H1 (cell line): ENCODE measurements at regions not wholly inside any gene's neighbourhood (a gene's known extent, or its start where the extent isn't known, plus 50 kb on each side); places are given as distances from the start of the nearest gene placed in this dataset.

ENCODE experiments used
- CTCF ChIA-PET: fragments of 300-600 bp; sonication (Branson Sonifier 250); formaldehyde crosslinking; loops from one replicate; lab custom pipeline; 2021; ENCODE audit not compliant: partially characterized antibody; lab: Charles Lee
- POLR2A ChIA-PET: fragments of 300-600 bp; sonication (Branson Sonifier 250); formaldehyde crosslinking; loops from one replicate; lab custom pipeline; 2021; ENCODE audit warnings: inconsistent platforms; ENCODE audit not compliant: partially characterized antibody; lab: Charles Lee
- DNase-seq, 2 experiments: peaks; one replicate each; pipeline versions ENCODE4 v3.0.0 to v3.0.0-alpha.2; 2010 to 2022; ENCODE audit warnings: low spot score in 2 of 2, low read depth in 1 of 2, mixed read lengths in 1 of 2
- FAIRE-seq: peaks from 2 replicates; lab custom pipeline; 2011; peaks lifted over from hg19 to GRCh38; lab: Jason Lieb, UNC
- H2AFZ ChIP-seq: 2 replicates; pipeline ENCODE4 v1.8.1; 2012; ENCODE audit warnings: low read length, inconsistent platforms
- H2AK5ac ChIP-seq: 2 replicates; pipeline ENCODE4 v1.6.1; 2013; ENCODE audit warnings: low read depth, low read length
- H2BK120ac ChIP-seq: replicated peaks from 2 replicates; pipeline ENCODE3; 2013; ENCODE audit warnings: low read depth, low read length, inconsistent platforms
- H2BK12ac ChIP-seq: 2 replicates; pipeline ENCODE4 v1.6.1; 2013; ENCODE audit warnings: low read depth, low read length
- H2BK15ac ChIP-seq: 2 replicates; pipeline ENCODE4 v1.6.1; 2013; ENCODE audit warnings: low read length
- H2BK20ac ChIP-seq: 2 replicates; pipeline ENCODE4 v1.6.1; 2013; ENCODE audit warnings: low read length
- H2BK5ac ChIP-seq: 2 replicates; pipeline ENCODE4 v1.6.1; 2013; ENCODE audit warnings: low read depth, low read length
- H3K14ac ChIP-seq: 2 replicates; pipeline ENCODE4 v1.6.1; 2013; ENCODE audit warnings: inconsistent platforms; ENCODE audit not compliant: insufficient read length
- H3K18ac ChIP-seq: 2 replicates; pipeline ENCODE4 v1.6.1; 2013; ENCODE audit warnings: low read length; ENCODE audit errors: extremely low read depth
- H3K23ac ChIP-seq: 2 replicates; pipeline ENCODE4 v1.6.1; 2013; ENCODE audit warnings: inconsistent platforms; ENCODE audit not compliant: insufficient read length
- H3K23me2 ChIP-seq: 2 replicates; pipeline ENCODE4 v1.6.1; 2013; ENCODE audit warnings: low read depth, low read length
- H3K27ac ChIP-seq: 2 replicates; pipeline ENCODE4 v1.6.1; 2011; ENCODE audit warnings: low read depth, low read length, inconsistent platforms
- H3K27me3 ChIP-seq, 4 experiments: replicated peaks in 1 of 4; 1 replicate in 1 of 4; 2 replicates in 3 of 4; pipeline versions ENCODE4 v1.6.1 to v1.8.1; 2011 to 2013; ENCODE audit warnings: low read length in 3 of 4, mild to moderate bottlenecking in 3 of 4, inconsistent platforms in 2 of 4, mixed read lengths in 2 of 4, moderate library complexity in 1 of 4; ENCODE audit not compliant: control insufficient read depth in 3 of 4, insufficient read depth in 3 of 4; ENCODE audit errors: extremely low read depth in 1 of 4
- H3K36me3 ChIP-seq, 4 experiments: 2 replicates each; pipeline versions ENCODE4 v1.6.1 to v1.8.1; 2011 to 2013; ENCODE audit warnings: mild to moderate bottlenecking in 4 of 4, low read length in 3 of 4, moderate library complexity in 2 of 4, control low read depth in 1 of 4, inconsistent platforms in 1 of 4; ENCODE audit not compliant: insufficient read depth in 4 of 4, control insufficient read depth in 2 of 4
- H3K4ac ChIP-seq: replicated peaks from 2 replicates; pipeline ENCODE3; 2013; ENCODE audit warnings: low read length, low read depth, mixed read lengths, inconsistent platforms; ENCODE audit not compliant: insufficient read length
- H3K4me1 ChIP-seq, 4 experiments: replicated peaks in 1 of 4; 1 replicate in 1 of 4; 2 replicates in 3 of 4; pipeline versions ENCODE4 v1.6.1 to v1.8.1; 2011 to 2013; ENCODE audit warnings: low read length in 3 of 4, inconsistent platforms in 2 of 4, mixed read lengths in 1 of 4; ENCODE audit not compliant: insufficient read depth in 4 of 4, control insufficient read depth in 3 of 4
- H3K4me2 ChIP-seq, 2 experiments: 2 replicates each; pipeline versions ENCODE4 v1.6.1 to v1.8.1; 2011 to 2013; ENCODE audit warnings: low read depth in 2 of 2, low read length in 2 of 2, control low read depth in 1 of 2, inconsistent platforms in 1 of 2, mild to moderate bottlenecking in 1 of 2; ENCODE audit not compliant: insufficient read depth in 1 of 2
- H3K4me3 ChIP-seq, 4 experiments: fragments of 200-600, 300-600 bp in 1 of 4; sonication (generic), shearing (Covaris generic), sonication (Bioruptor Twin) in 1 of 4; 2 replicates each; pipeline versions ENCODE4 v1.5.1 to v1.8.1; 2011 to 2016; ENCODE audit warnings: low read length in 4 of 4, low read depth in 3 of 4, control low read depth in 2 of 4, inconsistent platforms in 2 of 4, mild to moderate bottlenecking in 2 of 4, mixed read lengths in 1 of 4, moderate library complexity in 1 of 4; ENCODE audit not compliant: insufficient read depth in 2 of 4; ENCODE audit errors: extremely low read depth in 1 of 4
- H3K56ac ChIP-seq: replicated peaks from 2 replicates; pipeline ENCODE3; 2013; ENCODE audit warnings: low read depth, mild to moderate bottlenecking, mixed read lengths, low read length, inconsistent platforms; ENCODE audit not compliant: insufficient read length
- H3K79me1 ChIP-seq: 2 replicates; pipeline ENCODE4 v1.6.1; 2013; ENCODE audit warnings: low read depth, low read length, control low read depth
- H3K79me2 ChIP-seq, 2 experiments: 2 replicates each; pipeline versions ENCODE4 v1.6.1 to v1.8.1; 2012 to 2013; ENCODE audit warnings: low read length in 2 of 2, mild to moderate bottlenecking in 2 of 2, inconsistent platforms in 1 of 2; ENCODE audit not compliant: insufficient read depth in 2 of 2, control insufficient read depth in 1 of 2
- H3K9ac ChIP-seq, 4 experiments: replicated peaks in 1 of 4; 1 replicate in 1 of 4; 2 replicates in 3 of 4; pipeline versions ENCODE4 v1.6.1 to v1.8.1; 2011 to 2013; ENCODE audit warnings: low read depth in 3 of 4, low read length in 3 of 4, control low read depth in 2 of 4, mild to moderate bottlenecking in 2 of 4, moderate library complexity in 2 of 4, inconsistent platforms in 1 of 4; ENCODE audit errors: extremely low read depth in 1 of 4
- H3K9me3 ChIP-seq, 2 experiments: 2 replicates each; pipeline versions ENCODE4 v1.6.1 to v1.8.1; 2012 to 2013; ENCODE audit warnings: mild to moderate bottlenecking in 2 of 2, moderate library complexity in 2 of 2, control low read depth in 1 of 2, inconsistent platforms in 1 of 2, low read depth in 1 of 2, low read length in 1 of 2, mixed read lengths in 1 of 2; ENCODE audit not compliant: insufficient read depth in 2 of 2
- H4K20me1 ChIP-seq, 2 experiments: replicated peaks in 1 of 2; 2 replicates each; pipeline versions ENCODE3 to v1.8.1; 2011 to 2013; ENCODE audit warnings: inconsistent platforms in 2 of 2, low read length in 2 of 2, mild to moderate bottlenecking in 1 of 2; ENCODE audit not compliant: insufficient read depth in 2 of 2, control insufficient read depth in 1 of 2
- H4K5ac ChIP-seq: 2 replicates; pipeline ENCODE4 v1.6.1; 2013; ENCODE audit warnings: low read length, low read depth, mixed read lengths, inconsistent platforms; ENCODE audit not compliant: insufficient read length
- H4K8ac ChIP-seq: 2 replicates; pipeline ENCODE4 v1.8.0; 2013; ENCODE audit warnings: mild to moderate bottlenecking, moderate library complexity, low read length, inconsistent platforms; ENCODE audit not compliant: insufficient read depth; ENCODE audit errors: extremely low read depth
- H4K91ac ChIP-seq: replicated peaks from 2 replicates; pipeline ENCODE3; 2013; ENCODE audit warnings: low read length, mixed read lengths, inconsistent platforms; ENCODE audit not compliant: insufficient read length
- CTCF ChIP-seq, 3 experiments: IDR thresholded peaks; 1 replicate in 2 of 3; 2 replicates in 1 of 3; pipeline versions ENCODE4 v1.5.1 to v1.6.1; 2011; ENCODE audit warnings: low read length in 3 of 3, mild to moderate bottlenecking in 3 of 3, inconsistent platforms in 2 of 3, low read depth in 1 of 3, moderate library complexity in 1 of 3; ENCODE audit not compliant: insufficient read depth in 1 of 3; ENCODE audit errors: control extremely low read depth in 1 of 3
- MAX ChIP-seq: IDR thresholded peaks from 2 replicates; pipeline ENCODE4 v1.6.1; 2012; ENCODE audit warnings: inconsistent platforms
- RAD21 ChIP-seq, 2 experiments: IDR thresholded peaks in 1 of 2; conservative IDR thresholded peaks in 1 of 2; 2 replicates each; pipeline ENCODE4 v1.6.1; 2011; ENCODE audit warnings: low read depth in 2 of 2, low read length in 2 of 2, improper control_type of control experiment in 1 of 2, inconsistent platforms in 1 of 2, mild to moderate bottlenecking in 1 of 2, moderate library complexity in 1 of 2
- TEAD4 ChIP-seq: IDR thresholded peaks from 2 replicates; pipeline ENCODE4 v1.6.1; 2012; ENCODE audit warnings: low read depth, low read length, inconsistent platforms, mixed read lengths
- ZNF274 ChIP-seq: IDR thresholded peaks from 2 replicates; pipeline ENCODE4 v1.7.0; 2012; ENCODE audit warnings: low read length, borderline replicate concordance; ENCODE audit errors: extremely low read depth
- WGBS, 2 experiments: shearing (Covaris generic) in 1 of 2; methylation state at CpG; one replicate each; pipeline versions ENCODE4 v1.1.6 to v1.1.7; 2013 to 2015; ENCODE audit warnings: low lambda C conversion rate in 2 of 2, mixed read lengths in 2 of 2, inconsistent platforms in 1 of 2, low coverage in 1 of 2, missing lambda C conversion rate in 1 of 2; ENCODE audit not compliant: insufficient replicate concordance in 2 of 2, insufficient coverage in 1 of 2, insufficient read length in 1 of 2; ENCODE audit errors: extremely low coverage in 1 of 2, missing lambda C conversion rate in 1 of 2; 5-methylcytosine and 5-hydroxymethylcytosine counted together

GRCh38 chr1:193358419-193358818 lies 172.0 kb upstream of the B3GALT2 start:
- Histone ChIP-seq H3K27ac (no peak overlapping the region), H2BK12ac (no peak overlapping the region), H3K14ac (no peak overlapping the region), H2AK5ac (no peak overlapping the region), H4K8ac (no peak overlapping the region), H3K9ac (no peak overlapping the region), H2BK20ac (no peak overlapping the region), H4K20me1 (no peaks in the 10 kb centered on the region), H4K91ac (no peak overlapping the region), H3K79me2 (no peaks in the 10 kb centered on the region), H2BK5ac (no peak overlapping the region), H3K23ac (no peak overlapping the region), H3K4ac (no peak overlapping the region), H2AFZ (no peak overlapping the region), H3K18ac (no peak overlapping the region), H4K5ac (no peak overlapping the region), H3K56ac (no peak overlapping the region), H2BK120ac (no peak overlapping the region), H3K4me2 (no peak overlapping the region), H3K9me3 (no peaks in the 10 kb centered on the region), H3K23me2 (no peaks in the 10 kb centered on the region), H3K79me1 (no peaks in the 10 kb centered on the region), H3K4me1 (no peaks in the 10 kb centered on the region), H3K4me3 (no peak overlapping the region), H3K36me3 (no peaks in the 10 kb centered on the region), H2BK15ac (no peak overlapping the region), H3K27me3 (no peaks in the 10 kb centered on the region)
- CTCF ChIA-PET: interaction anchor here (0.6 to 2.6 kb wide), 8 partner anchors 9 to 526 kb away, joined by 3 to 11 read pairs (median 3); no protein-coding TSS in a partner anchor
- POLR2A ChIA-PET: no interaction called here
- no peak for FAIRE-seq
- peak in 1 of 2 experiments; percentile 0 for DNase-seq
- TF ChIP-seq CTCF (IDR thresholded peaks at IDR 0.05; ENCODE audit: control extremely low read depth in 1 of 3, insufficient read depth in 1 of 3, low read depth in 1 of 3, low read length in 3 of 3) (peak in 2 of 3 experiments; percentile 22 to 49; a peak in 3 of 4 replicates), MAX (no peak), RAD21 (IDR thresholded peaks at IDR 0.05 in 1 of 2, conservative IDR thresholded peaks at IDR 0.05 in 1 of 2; ENCODE audit: low read depth in 2 of 2, low read length in 2 of 2) (peak; percentile 41 to 54), ZNF274 (no peak), TEAD4 (peak; percentile 36; the same call in 1 of the 2 replicates)
- WGBS, 2 experiments: 69% methylated on average over 3 of the region's 3 CpGs; no CpG with 5 or more reads in 1 of the 2 experiments
